Left cardiac atrium (tissue), 4 donors: ENCODE measurements at regions not wholly inside any gene's neighbourhood (a gene's known extent, or its start where the extent isn't known, plus 50 kb on each side); places are given as distances from the start of the nearest gene placed in this dataset.
"Not testable (repeated sequence)": the region's sequence is repeated elsewhere in the genome, so short reads cannot be mapped to it uniquely, and the experiment has no call there.

ENCODE experiments used
- ATAC-seq, 2 donors: fragments of 200-7000 bp; cut with Tn5 transposase; one replicate each; pipeline ENCODE4 v1.9.1; 2020; ENCODE audit warnings: mild to moderate bottlenecking in 2 of 2, moderate library complexity in 2 of 2
- DNase-seq: peaks from one replicate; pipeline ENCODE4 v3.0.0-alpha.2; 2020
- intact Hi-C, 2 donors: fragments of 100-400 bp; cut with DNase I; formaldehyde crosslinking; loops; one replicate each; pipeline versions ENCODE4 v1.14.1 to v1.15.1; 2022 to 2023
- donor health status: DM: no; HTN: yes; CAD: no.
- donor health status: DM: no; HTN: yes; CAD: no; lungs with severe emphysema.
- donor health status: DM: yes; HTN: yes; CAD: no.
- donor health status: Dilated cardiomyopathy.

DNA sequence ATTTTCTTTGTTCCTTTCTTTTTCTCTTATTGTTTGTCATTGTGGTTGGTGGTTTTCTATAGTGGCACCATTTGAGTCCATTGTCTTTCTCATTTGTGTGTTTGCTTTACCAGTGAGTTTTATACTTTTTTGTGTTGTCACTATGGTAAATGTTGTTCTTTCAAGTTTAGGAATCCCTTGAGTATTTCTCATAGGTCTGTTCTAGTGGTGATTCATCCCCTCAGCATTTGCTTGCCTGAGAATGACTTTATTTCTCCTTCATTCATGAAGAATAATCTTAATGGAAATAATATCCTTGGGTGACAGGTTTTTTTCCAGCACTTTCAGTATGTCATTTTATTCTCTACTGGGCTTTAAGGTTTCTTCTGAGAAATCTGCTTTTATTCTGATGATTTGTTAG lies 209.2 kb upstream of the ASCC3 start:
- intact Hi-C loops, result no loop called here
- ATAC-seq, result no peak
- no peak for DNase-seq

DNA sequence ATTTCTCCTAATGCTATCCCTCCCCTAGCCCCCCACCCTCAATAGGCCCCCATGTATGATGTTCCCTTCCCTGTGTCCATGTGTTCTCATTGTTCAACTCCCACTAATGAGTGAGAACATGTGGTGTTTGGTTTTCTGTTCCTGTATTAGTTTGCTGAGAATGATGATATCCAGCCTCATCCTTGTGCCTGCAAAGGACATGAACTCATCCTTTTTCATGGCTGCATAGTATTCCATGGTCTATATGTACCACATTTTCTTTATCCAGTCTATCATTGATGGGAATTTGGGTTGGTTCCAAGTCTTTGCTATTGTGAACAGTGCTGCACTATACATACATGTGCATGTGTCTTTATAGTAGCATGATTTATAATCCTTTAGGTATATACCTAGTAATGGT lies 217.5 kb upstream of the ASCC3 start:
- DNase-seq, intact Hi-C loops, ATAC-seq: not testable (repeated sequence)

DNA sequence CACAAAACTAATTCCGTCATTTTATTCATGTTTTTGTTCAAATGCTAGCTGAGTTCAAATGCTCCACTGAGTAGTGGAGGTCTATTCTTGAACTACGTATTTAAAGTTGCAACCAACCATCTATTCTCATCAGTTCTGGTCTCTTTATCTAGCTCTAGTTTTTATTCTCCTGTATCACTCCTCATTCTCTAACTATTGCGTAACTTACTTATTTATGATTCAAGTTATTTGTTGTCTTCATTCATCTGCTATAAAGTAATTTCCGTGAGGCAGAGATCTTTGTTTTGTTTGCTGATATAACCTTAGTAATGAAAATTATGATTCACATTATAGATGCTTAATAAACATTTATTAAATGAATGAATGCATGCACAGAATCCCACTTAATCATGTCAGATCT lies 221.6 kb upstream of the ASCC3 start:
- no peak for DNase-seq
- intact Hi-C loops, result no loop called here
- no peak for ATAC-seq

DNA sequence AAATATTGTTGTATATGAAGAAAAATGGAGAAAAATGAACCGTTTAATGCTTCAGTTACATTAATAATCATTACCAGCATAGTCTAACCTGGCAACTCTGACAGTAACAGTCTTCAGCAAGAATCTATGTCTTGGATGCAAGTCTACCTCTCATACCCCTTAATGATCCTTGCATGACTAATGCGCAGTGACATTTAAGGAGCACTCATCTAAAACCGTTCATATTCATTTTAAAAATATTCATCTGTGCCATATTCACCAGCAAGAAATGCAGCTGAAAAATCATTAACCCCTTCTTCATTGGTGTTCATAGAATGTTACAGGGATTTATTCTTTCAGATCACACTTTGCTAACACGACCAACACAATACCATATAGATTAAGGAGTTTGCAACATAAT lies 227.2 kb upstream of the ASCC3 start:
- DNase-seq (no peak), ATAC-seq (no peak)
- intact Hi-C loops, result no loop called here

DNA sequence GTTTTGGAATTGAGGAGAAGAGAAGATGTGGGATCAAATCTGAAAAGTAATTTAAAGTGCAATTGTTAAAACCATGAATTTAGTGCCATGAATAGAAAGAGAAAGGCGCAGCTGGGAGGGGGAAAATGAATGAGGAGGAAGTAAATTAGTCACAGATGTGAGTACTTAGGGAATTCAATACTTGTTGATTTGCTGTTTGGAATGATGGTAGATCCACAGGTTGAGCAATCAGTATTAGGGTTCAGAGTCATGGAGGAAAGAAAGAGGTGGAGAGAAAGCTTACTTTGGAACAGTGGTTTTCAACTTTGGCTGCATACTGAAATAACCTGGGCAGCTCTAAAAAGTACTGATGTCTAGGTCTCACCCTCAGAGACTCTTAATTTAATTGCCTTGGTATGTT lies 229.7 kb upstream of the ASCC3 start:
- DNase-seq, result no peak
- no peak for ATAC-seq
- intact Hi-C loops, result no loop called here

DNA sequence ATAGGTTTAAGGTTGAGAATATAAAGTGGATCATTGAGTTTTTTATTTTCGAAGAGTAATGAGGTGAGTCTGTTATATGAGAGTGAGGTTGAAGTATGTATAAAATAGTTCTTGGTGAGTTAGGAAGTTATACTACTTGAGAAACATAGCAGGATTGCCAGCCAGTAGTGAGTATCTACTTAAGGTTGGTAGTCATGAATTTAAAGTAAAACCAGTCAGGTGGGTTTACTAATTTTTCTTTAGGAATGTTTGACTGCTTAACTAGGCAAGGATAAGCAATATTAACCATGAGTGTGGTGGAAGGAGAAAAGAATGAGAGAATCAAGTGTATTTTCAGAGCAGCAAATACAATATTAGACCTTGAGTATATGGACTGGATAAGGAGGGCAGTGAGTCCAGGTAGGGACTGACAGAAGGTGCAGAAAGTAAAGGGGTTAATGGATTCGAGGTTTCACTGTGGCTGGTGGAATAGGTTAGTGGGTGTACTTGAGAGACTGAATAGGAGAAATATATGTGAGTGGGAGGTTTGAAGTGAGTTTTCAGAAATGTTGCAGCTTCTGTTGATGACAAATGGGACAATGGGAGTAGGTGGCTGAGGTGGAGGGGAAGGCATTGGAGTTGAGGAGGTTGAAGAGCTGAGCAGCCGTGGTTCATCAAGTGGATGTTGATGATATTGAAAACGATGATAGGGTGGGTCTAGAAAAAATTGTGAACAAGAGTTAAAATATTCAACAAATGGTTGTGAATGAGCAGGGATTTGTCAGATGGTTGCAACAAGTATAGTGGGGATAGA lies 232.5 kb upstream of the ASCC3 start:
- no peak for ATAC-seq
- DNase-seq, result no peak
- intact Hi-C loops, result no loop called here

DNA sequence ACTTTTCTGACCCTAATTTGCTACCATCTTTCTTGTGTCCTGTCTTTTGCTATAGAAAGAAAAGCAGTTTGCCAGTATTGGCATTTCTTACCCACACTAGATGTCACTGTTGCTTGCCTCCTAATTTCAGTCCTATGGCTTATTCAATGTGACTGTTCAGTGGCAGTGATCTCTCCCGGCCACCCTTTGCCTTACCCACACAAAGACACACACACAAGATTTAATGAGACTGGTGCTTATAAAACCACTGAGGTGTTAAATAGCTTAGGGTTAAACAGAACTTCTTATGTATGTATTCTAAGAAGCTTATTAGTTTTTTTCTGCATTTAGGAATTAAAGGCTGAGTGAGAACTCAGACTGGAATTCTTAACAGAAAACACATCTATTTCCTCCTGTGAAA lies 233.6 kb upstream of the ASCC3 start:
- ATAC-seq, result peak; percentile 45 to 79
- no peak for DNase-seq
- intact Hi-C loops, result no loop called here

DNA sequence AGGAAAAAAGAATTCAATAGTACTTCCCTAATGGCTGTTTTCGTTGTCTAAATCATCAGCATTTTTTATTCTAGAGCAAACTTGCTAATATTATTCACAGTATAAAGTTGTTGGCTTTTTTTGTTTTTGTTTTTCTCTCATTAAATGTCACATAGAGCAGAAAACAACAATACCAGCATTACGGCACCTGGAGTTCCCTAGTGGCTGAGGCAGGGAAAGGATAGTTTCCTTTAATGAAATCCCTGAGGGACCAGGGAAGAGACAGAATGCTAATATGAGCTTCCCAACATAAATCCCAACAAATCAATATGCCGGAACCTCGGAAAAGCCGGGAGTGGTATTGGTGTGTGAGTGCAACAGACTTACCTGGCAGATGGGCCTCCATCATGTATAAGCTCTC lies 235.2 kb upstream of the ASCC3 start:
- intact Hi-C loops, result no loop called here
- DNase-seq, result no peak
- ATAC-seq, result no peak

DNA sequence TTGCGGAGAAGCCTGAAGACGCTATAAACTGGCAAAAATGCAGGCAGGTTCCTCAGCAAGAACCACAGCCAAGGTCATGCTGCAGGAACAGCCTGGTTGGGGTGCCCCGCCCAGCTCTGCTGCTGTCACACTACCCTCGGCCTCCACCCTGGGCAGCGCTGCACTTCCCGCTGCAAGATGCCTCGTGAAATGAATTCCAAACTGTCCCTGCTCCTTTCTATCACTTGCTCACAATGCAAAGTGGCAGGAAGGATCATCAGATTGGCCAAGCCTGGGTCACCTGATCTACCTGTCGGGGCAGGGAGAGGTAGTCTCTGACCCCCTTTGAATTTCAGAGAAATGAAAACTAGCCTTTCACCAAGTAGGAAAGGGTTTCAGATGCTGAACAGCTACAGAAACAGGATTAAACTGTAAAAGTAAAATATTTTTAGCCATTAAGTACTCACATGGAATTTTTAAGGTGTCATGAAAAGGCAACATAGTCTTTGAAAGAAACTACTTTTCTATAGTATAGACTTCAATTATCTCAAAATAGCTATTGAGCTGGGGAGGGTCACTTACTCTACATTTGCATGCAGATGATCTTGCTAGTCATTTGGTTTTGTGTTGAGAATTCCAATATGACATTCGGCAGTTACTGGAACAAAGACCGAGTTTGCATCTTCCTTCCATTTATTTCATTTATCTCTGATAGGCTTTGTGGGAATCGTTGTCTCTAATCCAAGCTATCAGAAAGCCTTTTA lies 236.4 kb upstream of the ASCC3 start:
- ATAC-seq (peak in 1 of 2 donors; percentile 30), DNase-seq (no peak)
- intact Hi-C loops, result no loop called here

DNA sequence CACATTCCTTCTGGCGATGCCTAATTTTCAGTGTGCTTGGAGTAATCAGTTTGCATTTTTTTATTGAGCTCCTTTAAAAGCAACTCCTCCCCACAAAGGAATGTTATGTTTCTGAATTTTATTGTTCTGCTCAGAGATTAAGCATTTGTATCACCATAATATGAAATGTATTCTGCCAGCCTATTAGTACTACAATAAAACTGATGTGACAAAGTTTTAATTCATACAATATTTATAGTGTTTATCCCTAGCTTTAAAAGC lies 236.9 kb upstream of the ASCC3 start:
- intact Hi-C loops, result no loop called here
- DNase-seq (no peak), ATAC-seq (no peak)

DNA sequence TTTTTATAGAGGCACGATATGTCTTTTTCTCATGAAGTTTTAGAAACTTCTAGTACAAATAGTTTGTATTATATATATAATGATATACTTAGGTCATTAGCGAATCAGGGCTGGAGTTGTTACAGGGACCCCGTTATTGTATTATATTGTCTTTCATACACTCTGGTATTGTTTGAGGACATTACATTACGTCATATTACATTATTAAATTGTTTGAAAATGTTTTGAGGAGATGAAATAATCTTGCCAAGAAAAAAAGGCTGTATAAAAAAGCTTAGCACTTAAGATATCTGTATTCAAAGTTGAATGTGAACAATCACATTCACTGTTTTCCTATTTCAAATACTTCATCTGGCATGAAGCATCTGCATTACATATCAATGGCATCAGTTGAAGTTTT lies 239.6 kb upstream of the ASCC3 start:
- DNase-seq (no peak), ATAC-seq (no peak)
- intact Hi-C loops, result no loop called here

DNA sequence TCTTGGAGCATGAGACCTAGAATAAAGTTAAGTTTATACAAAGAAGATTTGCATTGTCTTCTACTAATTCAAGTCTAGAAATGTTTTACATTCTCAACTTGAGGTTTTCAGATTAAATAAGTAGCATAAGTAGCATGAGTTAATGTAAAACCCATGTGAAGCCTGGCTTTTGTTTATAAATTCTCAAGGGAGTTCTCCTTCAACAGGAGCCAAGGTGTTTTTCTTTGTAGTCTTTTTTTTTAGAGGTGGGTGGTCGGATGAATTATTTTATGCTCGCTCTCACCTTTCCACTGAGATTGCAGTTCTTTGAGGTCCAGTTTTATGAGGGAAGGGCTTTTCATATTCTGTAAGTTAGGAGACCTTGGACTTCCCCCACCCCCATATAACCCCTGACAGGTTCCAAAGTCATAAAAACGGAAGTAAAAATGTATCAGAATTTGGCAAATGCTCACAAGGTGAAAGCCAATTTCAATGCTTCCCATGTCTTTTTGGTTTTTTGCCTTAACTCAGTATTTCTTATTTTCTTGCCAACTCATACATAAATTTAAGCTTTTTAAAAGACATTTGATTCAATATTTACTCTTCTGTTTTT lies 244.3 kb upstream of the ASCC3 start:
- ATAC-seq (no peak), DNase-seq (no peak)
- intact Hi-C loops, result no loop called here

DNA sequence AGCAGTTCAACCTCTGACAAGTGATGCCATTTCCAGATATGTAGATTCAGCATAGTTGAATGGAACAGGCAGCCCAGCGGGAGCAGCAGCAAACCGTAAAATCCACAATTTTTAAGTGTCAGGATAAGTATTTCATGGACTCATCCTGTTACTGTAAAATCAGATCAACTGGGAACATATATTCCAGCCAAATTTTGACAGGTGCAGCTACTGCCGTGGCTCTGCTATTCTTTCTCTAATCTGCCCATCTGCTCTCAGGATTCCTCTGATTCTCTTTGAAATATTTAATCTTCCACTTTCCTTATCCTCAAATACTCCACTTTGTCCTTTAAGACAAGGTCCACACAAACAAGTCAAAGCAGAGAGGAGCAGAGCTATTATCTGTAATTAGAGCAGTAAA lies 245.4 kb upstream of the ASCC3 start:
- intact Hi-C loops, result no loop called here
- DNase-seq, result no peak
- ATAC-seq, result no peak

DNA sequence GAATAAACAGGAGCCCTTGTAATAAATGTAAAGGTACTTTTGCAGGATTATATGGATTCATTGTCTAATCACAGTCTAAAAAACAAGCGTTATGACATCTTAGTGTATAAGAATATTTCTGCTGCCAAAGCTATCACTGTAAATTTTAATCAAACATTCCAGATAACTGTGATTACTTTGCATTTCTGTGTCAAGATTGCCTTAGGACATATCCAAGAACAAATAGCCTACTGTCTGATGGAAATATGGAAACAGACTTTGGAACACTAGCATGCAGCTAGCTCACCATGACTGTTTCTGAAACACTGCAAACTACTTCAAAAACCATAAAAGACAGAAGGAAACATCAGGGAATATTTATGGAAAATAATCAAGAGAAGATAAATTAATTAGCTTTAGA lies 248.7 kb upstream of the ASCC3 start:
- intact Hi-C loops, result no loop called here
- ATAC-seq, result no peak
- DNase-seq, result no peak

DNA sequence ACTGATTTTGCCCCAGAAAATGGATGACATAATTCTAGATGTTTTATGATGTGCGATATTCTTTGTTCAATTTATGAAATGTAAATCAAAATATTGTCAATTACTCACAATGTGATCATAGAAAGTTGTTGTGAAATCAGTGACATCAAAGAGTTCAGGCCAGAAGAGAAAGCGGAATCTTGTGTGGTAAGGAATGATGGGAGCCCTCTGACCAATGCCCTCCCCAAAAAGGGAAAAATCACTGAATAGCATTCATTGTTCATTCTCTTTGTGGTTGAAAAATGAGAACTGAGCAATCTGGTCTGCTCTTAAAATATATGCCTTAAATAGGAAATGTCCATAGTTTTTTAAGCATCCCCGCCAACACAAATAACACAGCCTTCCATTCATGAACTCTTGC lies 247.1 kb upstream of the GRIK2 start:
- DNase-seq (no peak), ATAC-seq (no peak)
- intact Hi-C loops, result no loop called here

DNA sequence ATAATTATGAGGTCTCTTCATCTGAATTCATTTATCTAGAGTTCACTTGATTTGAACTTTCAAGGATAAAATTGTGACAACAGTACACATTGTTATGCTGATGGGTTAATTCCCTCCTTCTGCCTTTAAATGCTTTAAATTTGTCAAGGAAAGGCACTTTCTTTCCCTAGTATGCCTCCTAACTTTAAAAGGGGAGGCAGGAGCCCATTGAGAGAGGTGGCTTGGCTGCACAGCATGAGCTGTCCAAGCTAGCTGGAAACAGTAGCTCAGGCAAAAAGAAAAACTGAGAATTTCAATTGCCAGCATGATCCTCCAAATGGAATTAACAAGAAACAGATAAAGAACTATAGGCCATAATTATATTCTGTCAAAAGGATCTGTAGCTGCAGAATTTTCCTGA lies 243.3 kb upstream of the GRIK2 start:
- ATAC-seq (no peak), DNase-seq (no peak)
- intact Hi-C loops, result no loop called here

DNA sequence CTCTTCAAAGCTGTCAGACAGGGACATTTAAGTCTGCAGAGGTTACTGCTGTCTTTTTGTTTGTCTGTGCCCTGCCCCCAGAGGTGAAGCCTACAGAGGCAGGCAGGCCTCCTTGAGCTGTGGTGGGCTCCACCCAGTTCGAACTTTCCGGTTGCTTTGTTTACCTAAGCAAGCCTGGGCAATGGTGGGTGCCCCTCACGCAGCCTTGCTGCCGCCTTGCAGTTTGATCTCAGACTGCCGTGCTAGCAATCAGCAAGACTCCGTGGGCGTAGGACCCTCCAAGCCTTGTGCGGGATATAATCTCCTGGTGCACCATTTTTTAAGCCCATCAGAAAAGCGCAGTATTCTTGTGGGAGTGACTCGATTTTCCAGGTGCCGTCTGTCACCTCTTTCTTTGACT lies 235.9 kb upstream of the GRIK2 start:
- ATAC-seq, intact Hi-C loops, DNase-seq: not testable (repeated sequence)

DNA sequence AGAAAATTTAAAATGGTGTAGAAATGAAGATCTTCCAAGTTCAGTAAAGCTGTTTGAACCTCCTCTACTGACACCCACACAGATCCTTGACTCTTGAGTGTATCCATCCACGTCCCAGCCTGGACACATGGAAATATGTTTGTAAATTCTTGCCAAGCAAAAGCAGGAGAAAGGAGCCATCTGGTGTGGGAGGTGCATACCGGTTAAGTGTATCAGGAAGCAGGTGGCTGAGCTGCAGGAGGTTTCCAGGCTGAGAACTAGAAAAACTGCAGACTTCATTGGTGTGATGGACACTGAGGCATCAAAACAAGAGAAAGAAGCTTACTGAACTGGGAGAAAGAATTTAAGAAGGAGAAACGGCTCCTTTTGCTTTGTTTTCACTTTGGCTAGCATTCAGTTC lies 229.9 kb upstream of the GRIK2 start:
- DNase-seq, result no peak
- intact Hi-C loops, result no loop called here
- no peak for ATAC-seq

DNA sequence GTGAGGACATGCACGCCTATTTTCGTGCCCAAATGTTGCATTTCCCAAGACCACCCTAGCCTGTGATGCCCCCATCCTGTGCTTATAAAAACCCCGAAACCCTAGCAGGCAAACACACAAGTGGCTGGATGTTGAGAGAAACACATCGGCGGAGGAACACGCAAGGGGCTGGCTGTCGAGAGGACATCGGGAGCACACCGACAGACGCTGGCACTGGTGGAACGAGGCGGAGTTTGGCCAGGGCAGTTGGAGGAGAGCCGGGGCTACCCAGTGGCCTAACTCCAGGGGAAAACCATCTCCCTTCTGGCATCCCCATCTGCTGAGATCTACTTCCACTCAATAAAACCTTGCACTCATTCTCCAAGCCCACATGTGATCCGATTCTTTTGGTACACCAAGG lies 225.9 kb upstream of the GRIK2 start:
- intact Hi-C loops, result no loop called here
- ATAC-seq (no peak), DNase-seq (no peak)

DNA sequence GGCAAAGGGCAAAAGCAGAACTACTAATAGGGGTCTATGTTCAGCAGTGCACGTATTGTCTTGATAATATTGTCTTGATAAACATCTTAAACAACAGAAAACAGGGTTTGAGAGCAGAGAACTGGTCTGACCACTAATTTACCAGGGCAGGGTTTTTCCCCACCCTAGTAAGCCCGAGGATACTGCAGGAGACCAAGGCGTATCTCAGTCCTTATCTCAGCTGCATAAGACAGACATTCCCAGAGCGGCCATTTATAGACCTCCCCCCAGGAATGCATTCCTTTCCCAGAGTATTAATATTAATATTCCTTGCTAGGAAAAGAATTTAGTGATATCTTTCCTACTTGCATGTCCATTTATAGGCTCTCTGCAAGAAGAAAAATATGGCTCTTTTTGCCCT lies 222.5 kb upstream of the GRIK2 start:
- intact Hi-C loops, DNase-seq, ATAC-seq: not testable (repeated sequence)

DNA sequence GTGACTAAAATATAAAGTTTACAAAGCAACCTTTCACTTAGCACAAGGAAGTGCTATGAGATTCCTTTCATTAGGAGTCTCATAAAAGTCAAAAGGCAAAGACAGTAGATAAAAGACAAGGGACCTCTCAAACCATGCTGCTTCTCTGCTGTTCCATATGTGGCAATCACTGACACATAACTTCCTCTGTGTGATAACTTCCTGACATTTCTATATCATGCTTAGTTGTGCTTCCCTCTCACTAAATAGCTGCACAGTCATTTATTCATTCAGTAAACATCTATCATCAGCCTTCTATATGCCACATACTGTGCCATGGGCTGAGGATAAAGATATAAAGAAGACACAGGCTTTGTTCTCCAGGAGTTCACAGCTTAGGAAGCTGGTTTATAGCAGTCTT lies 214.8 kb upstream of the GRIK2 start:
- intact Hi-C loops, result no loop called here
- ATAC-seq (peak in 1 of 2 donors; percentile 3), DNase-seq (no peak)
